ENCODE measurements at regions not wholly inside any gene's neighbourhood (a gene's known extent, or its start where the extent isn't known, plus 50 kb on each side); places are given as distances from the start of the nearest gene placed in this dataset.

- no peak for TF ChIP-seq RAD21 (IDR thresholded peaks at IDR 0.05; ENCODE audit: low read length)
- TF ChIP-seq POLR2A (IDR thresholded peaks at IDR 0.05; ENCODE audit: low read depth, low read length) = no peak
- TF ChIP-seq ELK1 (IDR thresholded peaks at IDR 0.05; ENCODE audit: borderline replicate concordance, low read depth, low read length) = no peak
- TF ChIP-seq CTCF (conservative IDR thresholded peaks at IDR 0.05; ENCODE audit: low read depth, low read length) = no peak
- TF ChIP-seq RFX5 (IDR thresholded peaks at IDR 0.05; ENCODE audit: low read depth, low read length) = no peak
- no peak for TF ChIP-seq MXI1 (IDR thresholded peaks at IDR 0.05; ENCODE audit: borderline replicate concordance, low read depth, low read length)
- TF ChIP-seq CEBPB (IDR thresholded peaks at IDR 0.05; ENCODE audit: low read depth, low read length) = no peak
- TF ChIP-seq NFE2L2 (IDR thresholded peaks at IDR 0.05; ENCODE audit: low read depth, low read length) = no peak
- TF ChIP-seq MAFK (IDR thresholded peaks at IDR 0.05; ENCODE audit: low read depth, low read length) = no peak
- TF ChIP-seq RCOR1 (IDR thresholded peaks at IDR 0.05; ENCODE audit: insufficient replicate concordance, low read length) = no peak
- no peak for TF ChIP-seq USF2 (IDR thresholded peaks at IDR 0.05; ENCODE audit: low read depth, low read length)
- no peak for TF ChIP-seq BHLHE40 (IDR thresholded peaks at IDR 0.05; ENCODE audit: low read depth, low read length)
These were observed 51.4 kb upstream of the SPRED2 start for GRCh38 chr2:65483763-65484162.

Data from IMR-90 (cell line).